Ascending aorta (tissue), 2 donors: ENCODE measurements at regions not wholly inside any gene's neighbourhood (a gene's known extent, or its start where the extent isn't known, plus 50 kb on each side); places are given as distances from the start of the nearest gene placed in this dataset.

Experiments
- DNase-seq, 2 donors: peaks; one replicate each; pipeline ENCODE4 v3.0.0-alpha.2; 2019; ENCODE audit warnings: low spot score in 2 of 2
- H3K27ac ChIP-seq, 2 donors: fragments of 200-600 bp; sonication (generic); one replicate each; pipeline ENCODE4 v1.5.1; 2016 to 2017; ENCODE audit warnings: mild to moderate bottlenecking in 1 of 2
- H3K27me3 ChIP-seq: fragments of 200-600 bp; sonication (generic); one replicate; pipeline ENCODE4 v1.5.1; 2017
- H3K36me3 ChIP-seq, 2 donors: fragments of 200-600 bp; sonication (generic); one replicate each; pipeline ENCODE4 v1.5.1; 2016
- H3K4me1 ChIP-seq, 2 donors: fragments of 200-600 bp; sonication (generic); one replicate each; pipeline ENCODE4 v1.5.1; 2016 to 2017; ENCODE audit warnings: mild to moderate bottlenecking in 1 of 2
- H3K4me3 ChIP-seq, 2 donors: fragments of 200-600 bp; sonication (generic); one replicate each; pipeline ENCODE4 v1.5.1; 2016 to 2017; ENCODE audit warnings: mild to moderate bottlenecking in 1 of 2
- H3K9me3 ChIP-seq, 2 donors: fragments of 200-600 bp; sonication (generic); one replicate each; pipeline ENCODE4 v1.5.1; 2016
- intact Hi-C: fragments of 100-400 bp; cut with DNase I; formaldehyde crosslinking; loops from one replicate; pipeline ENCODE4 v1.15.1; 2023
- TF ChIP-seq, protein P1 (sequence below), 3 experiments: fragments of 200-600 bp in 2 of 3; fragments of 450-650 bp in 1 of 3; sonication (generic) in 2 of 3; IDR thresholded peaks; one replicate each; pipeline ENCODE4 v1.5.1; 2016 to 2019; ENCODE audit warnings: antibody characterized with exemption in 3 of 3, mild to moderate bottlenecking in 1 of 3, moderate library complexity in 1 of 3

GRCh38 chr5:173464813-173465212, 136.6 kb upstream of the STC2 start:
- Histone ChIP-seq H3K27ac (no peak overlapping the region), H3K4me1 (no peaks in the 10 kb centered on the region), H3K9me3 (no peaks in the 10 kb centered on the region), H3K27me3 (no peaks in the 10 kb centered on the region), H3K4me3 (no peak overlapping the region), H3K36me3 (no peaks in the 10 kb centered on the region)
- intact Hi-C loops: no loop called here
- DNase-seq: no peak
- TF ChIP-seq, protein P1, sequence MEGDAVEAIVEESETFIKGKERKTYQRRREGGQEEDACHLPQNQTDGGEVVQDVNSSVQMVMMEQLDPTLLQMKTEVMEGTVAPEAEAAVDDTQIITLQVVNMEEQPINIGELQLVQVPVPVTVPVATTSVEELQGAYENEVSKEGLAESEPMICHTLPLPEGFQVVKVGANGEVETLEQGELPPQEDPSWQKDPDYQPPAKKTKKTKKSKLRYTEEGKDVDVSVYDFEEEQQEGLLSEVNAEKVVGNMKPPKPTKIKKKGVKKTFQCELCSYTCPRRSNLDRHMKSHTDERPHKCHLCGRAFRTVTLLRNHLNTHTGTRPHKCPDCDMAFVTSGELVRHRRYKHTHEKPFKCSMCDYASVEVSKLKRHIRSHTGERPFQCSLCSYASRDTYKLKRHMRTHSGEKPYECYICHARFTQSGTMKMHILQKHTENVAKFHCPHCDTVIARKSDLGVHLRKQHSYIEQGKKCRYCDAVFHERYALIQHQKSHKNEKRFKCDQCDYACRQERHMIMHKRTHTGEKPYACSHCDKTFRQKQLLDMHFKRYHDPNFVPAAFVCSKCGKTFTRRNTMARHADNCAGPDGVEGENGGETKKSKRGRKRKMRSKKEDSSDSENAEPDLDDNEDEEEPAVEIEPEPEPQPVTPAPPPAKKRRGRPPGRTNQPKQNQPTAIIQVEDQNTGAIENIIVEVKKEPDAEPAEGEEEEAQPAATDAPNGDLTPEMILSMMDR (IDR thresholded peaks at IDR 0.05): no peak

GRCh38 chr5:173463207-173463606, 135.0 kb upstream of the STC2 start:
- no peaks in the 10 kb centered on the region for H3K27me3 ChIP-seq
- intact Hi-C loops: no loop called here
- no peaks in the 10 kb centered on the region for H3K36me3 ChIP-seq
- no peak overlapping the region for H3K27ac ChIP-seq
- TF ChIP-seq, protein P1 (IDR thresholded peaks at IDR 0.05): no peak
- no peak overlapping the region for H3K4me3 ChIP-seq
- no peaks in the 10 kb centered on the region for H3K9me3 ChIP-seq
- H3K4me1 ChIP-seq: no peaks in the 10 kb centered on the region
- DNase-seq: no peak

DNA sequence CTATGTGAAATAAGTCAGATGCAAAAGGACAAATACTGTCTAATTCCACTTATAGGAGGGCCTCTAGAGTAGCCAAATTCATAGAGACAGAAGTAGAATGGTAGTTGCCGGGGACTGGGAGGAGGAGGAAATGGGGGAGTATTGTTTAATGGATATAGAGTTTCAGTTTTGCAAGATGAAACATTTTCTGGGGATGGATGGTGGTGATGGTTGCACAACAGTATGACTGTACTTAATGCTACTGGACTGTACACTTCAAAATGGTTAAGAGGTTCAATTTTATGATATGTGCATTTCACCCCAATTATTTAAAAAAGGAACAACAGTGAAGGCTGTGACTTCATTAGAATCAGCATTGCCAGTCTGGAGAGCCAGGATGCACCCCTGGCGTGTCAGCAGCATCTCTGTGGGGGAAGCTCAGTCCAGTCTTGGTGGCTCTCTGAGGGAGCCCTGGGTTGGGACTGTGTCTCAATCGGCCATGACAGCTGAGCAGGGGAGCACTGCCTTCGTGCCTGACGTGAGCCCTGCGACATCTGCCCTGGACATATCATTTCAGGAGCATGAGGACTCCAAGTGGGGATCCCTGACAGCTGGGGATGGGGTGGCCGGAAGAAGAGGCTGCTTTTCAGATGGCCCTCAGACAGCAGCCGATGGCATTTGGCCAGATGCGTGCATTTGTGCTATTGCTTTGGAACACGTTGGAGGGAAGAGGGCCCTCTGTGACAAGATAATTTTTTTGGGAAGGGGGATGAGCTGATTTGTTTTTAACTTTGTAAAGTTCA, 130.8 kb upstream of the STC2 start:
- Histone ChIP-seq H3K4me3 (no peak overlapping the region), H3K4me1 (peaks cover 2 to 8% of the 10 kb centered on the region in 2 donors), H3K9me3 (no peaks in the 10 kb centered on the region), H3K27ac (no peak overlapping the region), H3K27me3 (no peaks in the 10 kb centered on the region), H3K36me3 (no peaks in the 10 kb centered on the region)
- intact Hi-C loops: loop anchor here (10.0 kb wide), 1 partner anchor 116 kb away; no protein-coding TSS in a partner anchor
- DNase-seq: no peak
- TF ChIP-seq, protein P1 (IDR thresholded peaks at IDR 0.05): no peak

GRCh38 chr5:173457482-173457881, 129.3 kb upstream of the STC2 start:
- DNase-seq: no peak
- Histone ChIP-seq H3K27ac (no peak overlapping the region), H3K36me3 (no peaks in the 10 kb centered on the region), H3K9me3 (no peaks in the 10 kb centered on the region), H3K27me3 (no peaks in the 10 kb centered on the region), H3K4me3 (no peak overlapping the region), H3K4me1 (peaks cover 2 to 8% of the 10 kb centered on the region in 2 donors)
- intact Hi-C loops: loop anchor here (10.0 kb wide), 1 partner anchor 117 kb away; no protein-coding TSS in a partner anchor
- TF ChIP-seq, protein P1 (IDR thresholded peaks at IDR 0.05): no peak

DNA sequence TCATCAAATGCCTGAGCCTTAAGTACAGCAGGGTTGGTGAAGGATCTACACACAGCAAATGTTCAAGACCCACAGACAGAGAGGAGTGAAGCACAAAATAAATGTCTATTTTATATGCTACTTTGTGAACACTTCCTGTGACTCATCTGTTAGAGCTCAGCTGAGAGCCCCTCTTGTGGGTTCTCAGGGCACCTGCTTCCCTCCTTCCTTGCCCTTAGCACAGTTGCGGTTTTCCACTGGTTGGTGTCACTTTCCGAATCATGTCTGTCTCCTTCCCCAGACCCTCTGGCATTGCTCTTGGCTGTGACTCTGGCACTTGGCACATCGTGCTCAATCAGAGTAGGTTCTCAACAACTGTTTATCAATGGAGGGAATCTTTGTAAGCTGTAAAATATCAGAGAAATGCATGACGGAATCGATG, 128.5 kb upstream of the STC2 start:
- Histone ChIP-seq H3K4me3 (no peak overlapping the region), H3K4me1 (peaks cover 2 to 8% of the 10 kb centered on the region in 2 donors), H3K27ac (no peak overlapping the region), H3K27me3 (no peaks in the 10 kb centered on the region), H3K36me3 (no peaks in the 10 kb centered on the region), H3K9me3 (no peaks in the 10 kb centered on the region)
- intact Hi-C loops: loop anchor here (10.0 kb wide), 1 partner anchor 118 kb away; no protein-coding TSS in a partner anchor
- DNase-seq: no peak
- TF ChIP-seq, protein P1 (IDR thresholded peaks at IDR 0.05): no peak
